Activated CD8-positive, alpha-beta T cell treated with anti-CD3 and anti-CD28 coated beads for 36 hours (primary cell): ENCODE measurements at regions not wholly inside any gene's neighbourhood (a gene's known extent, or its start where the extent isn't known, plus 50 kb on each side); places are given as distances from the start of the nearest gene placed in this dataset.

Experiments
- ATAC-seq: fragments of 200-7000 bp; cut with Tn5 transposase; one replicate; pipeline ENCODE4 v1.10.0; 2021; ENCODE audit warnings: mild to moderate bottlenecking, moderate library complexity
- CTCF ChIA-PET: fragments of 350-600 bp; sonication (Branson Sonifier 250); formaldehyde crosslinking; loops from one replicate; lab custom pipeline; 2021; ENCODE audit warnings: antibody characterized with exemption; lab: Charles Lee
- POLR2A ChIA-PET: fragments of 350-600 bp; sonication (Branson Sonifier 250); formaldehyde crosslinking; loops from one replicate; lab custom pipeline; 2021; ENCODE audit warnings: antibody characterized with exemption; lab: Charles Lee
- DNase-seq: peaks from one replicate; pipeline ENCODE4 v3.0.0-alpha.2; 2020
- H3K27ac Mint-ChIP-seq: one replicate; pipeline ENCODE4 v1.8.0; 2021; ENCODE audit warnings: mild to moderate bottlenecking, mixed read lengths
- H3K27me3 Mint-ChIP-seq: one replicate; pipeline ENCODE4 v1.8.0; 2021; ENCODE audit warnings: mixed read lengths
- H3K36me3 Mint-ChIP-seq: one replicate; pipeline ENCODE4 v1.8.0; 2021; ENCODE audit warnings: low read depth, mixed read lengths
- H3K4me1 Mint-ChIP-seq: one replicate; pipeline ENCODE4 v1.8.0; 2021; ENCODE audit warnings: low read depth, mixed read lengths
- H3K4me3 Mint-ChIP-seq: one replicate; pipeline ENCODE4 v1.8.0; 2021; ENCODE audit warnings: mild to moderate bottlenecking, moderate library complexity, mixed read lengths
- H3K9me3 Mint-ChIP-seq: one replicate; pipeline ENCODE4 v1.8.0; 2021; ENCODE audit warnings: mixed read lengths
- intact Hi-C: fragments of 100-400 bp; cut with micrococcal nuclease; formaldehyde crosslinking; loops from one replicate; pipeline ENCODE4 v1.10.0; 2022
- TF ChIP-seq, protein P1 (sequence below): fragments of 200-600 bp; IDR thresholded peaks from one replicate; pipeline ENCODE4 v1.8.0; 2022; ENCODE audit warnings: antibody characterized with exemption, mild to moderate bottlenecking

DNA sequence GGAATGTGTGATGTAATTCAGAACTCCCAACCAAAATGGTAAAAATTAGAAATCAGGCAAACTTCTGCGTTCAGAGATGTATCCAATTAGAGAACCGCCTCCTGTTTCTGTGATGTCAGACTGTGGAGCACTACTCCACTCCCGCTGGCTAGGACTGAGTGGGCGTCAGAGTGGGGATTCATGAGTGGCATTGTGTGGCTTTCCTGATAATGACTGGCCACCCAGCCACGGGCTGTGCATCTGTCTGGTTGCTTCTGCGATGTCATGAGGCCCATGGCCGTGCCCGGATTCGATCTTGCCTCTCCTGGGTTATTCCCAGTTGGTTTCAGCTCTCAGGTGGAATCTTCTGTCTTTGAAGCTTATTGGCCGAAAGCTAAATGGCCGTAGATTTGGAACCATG lies 87.1 kb upstream of the KCNA1 start:
- ATAC-seq (no peak), DNase-seq (no peak)
- intact Hi-C loops, result no loop called here
- peaks cover 1% of the 10 kb centered on the region for H3K36me3 Mint-ChIP-seq
- POLR2A ChIA-PET, result no interaction called here
- no peaks in the 10 kb centered on the region for H3K27me3 Mint-ChIP-seq
- no peaks in the 10 kb centered on the region for H3K9me3 Mint-ChIP-seq
- TF ChIP-seq, protein P1, sequence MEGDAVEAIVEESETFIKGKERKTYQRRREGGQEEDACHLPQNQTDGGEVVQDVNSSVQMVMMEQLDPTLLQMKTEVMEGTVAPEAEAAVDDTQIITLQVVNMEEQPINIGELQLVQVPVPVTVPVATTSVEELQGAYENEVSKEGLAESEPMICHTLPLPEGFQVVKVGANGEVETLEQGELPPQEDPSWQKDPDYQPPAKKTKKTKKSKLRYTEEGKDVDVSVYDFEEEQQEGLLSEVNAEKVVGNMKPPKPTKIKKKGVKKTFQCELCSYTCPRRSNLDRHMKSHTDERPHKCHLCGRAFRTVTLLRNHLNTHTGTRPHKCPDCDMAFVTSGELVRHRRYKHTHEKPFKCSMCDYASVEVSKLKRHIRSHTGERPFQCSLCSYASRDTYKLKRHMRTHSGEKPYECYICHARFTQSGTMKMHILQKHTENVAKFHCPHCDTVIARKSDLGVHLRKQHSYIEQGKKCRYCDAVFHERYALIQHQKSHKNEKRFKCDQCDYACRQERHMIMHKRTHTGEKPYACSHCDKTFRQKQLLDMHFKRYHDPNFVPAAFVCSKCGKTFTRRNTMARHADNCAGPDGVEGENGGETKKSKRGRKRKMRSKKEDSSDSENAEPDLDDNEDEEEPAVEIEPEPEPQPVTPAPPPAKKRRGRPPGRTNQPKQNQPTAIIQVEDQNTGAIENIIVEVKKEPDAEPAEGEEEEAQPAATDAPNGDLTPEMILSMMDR, result no peak
- H3K4me3 Mint-ChIP-seq, result no peak overlapping the region
- peaks cover 40% of the 10 kb centered on the region for H3K4me1 Mint-ChIP-seq
- no peak overlapping the region for H3K27ac Mint-ChIP-seq
- CTCF ChIA-PET, result interaction anchor here (1.0 kb wide), 1 partner anchor 25 kb away, joined by 3 read pairs; no protein-coding TSS in a partner anchor

DNA sequence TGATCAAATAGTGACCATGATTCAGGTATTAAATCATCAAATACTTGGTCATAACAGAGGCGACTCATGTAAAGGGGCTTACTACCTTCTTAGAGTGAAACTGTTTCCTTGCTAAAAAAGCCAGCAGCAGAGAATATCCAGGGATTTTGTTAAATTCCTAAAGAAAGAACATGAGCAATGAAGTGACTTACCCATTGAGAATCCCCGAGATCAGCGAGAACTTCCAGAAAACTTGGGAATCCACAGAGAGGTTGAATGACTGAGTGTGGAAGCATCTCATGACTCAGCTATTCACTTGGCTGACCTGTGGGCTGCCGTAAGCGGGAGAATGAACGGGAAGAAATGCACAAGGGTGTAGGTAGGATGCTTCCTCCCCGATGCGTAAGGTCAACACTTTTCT lies 85.3 kb upstream of the KCNA1 start:
- TF ChIP-seq, protein P1, result no peak
- POLR2A ChIA-PET, result no interaction called here
- CTCF ChIA-PET, result interaction anchor here (1.6 kb wide), 1 partner anchor 33 kb away, joined by 5 read pairs; no protein-coding TSS in a partner anchor
- ATAC-seq (no peak), DNase-seq (no peak)
- Mint-ChIP-seq H3K27ac (no peak overlapping the region), H3K36me3 (peaks cover 1% of the 10 kb centered on the region), H3K27me3 (no peaks in the 10 kb centered on the region), H3K4me1 (peaks cover 49% of the 10 kb centered on the region), H3K4me3 (no peak overlapping the region), H3K9me3 (no peaks in the 10 kb centered on the region)
- intact Hi-C loops, result no loop called here

DNA sequence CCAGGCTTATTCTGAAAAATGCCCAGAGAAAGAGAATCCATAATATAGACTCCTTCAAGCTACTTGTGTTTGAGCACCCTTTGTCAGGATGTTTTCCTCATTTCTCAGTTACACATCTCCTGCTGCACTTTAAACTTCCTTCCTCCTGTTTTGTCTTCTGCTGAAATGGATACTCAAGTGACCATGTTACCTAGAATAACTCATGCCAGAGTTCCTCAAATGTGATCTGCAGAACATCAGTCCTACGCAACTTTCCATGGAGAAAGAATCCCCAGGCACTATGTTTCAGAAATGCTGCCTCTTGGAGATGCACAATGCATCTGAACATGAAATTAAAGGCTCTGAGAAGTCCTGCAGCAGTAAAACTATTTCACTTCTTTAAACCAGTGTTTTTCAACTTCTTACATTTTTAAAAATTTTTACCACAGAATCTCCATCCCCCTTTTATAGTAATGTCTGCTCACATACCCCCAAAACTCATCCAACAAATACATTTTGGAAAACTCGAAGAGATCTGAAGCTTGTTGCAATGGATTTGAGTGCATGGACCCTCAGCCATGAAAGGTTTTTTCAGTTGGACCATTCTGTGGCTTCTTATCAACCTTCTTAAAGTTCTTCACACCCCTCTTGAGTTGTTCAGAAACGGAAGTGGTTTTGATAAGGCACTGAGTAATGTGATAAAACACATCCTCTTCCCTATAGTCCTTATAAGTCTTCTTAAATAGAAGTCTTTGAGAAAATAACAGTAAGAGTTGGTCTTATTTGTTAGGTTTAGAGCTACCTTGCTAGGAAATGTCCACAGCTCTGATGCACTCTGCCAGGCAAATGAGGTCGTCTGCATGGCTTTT lies 84.5 kb upstream of the KCNA1 start:
- Mint-ChIP-seq H3K27me3 (no peaks in the 10 kb centered on the region), H3K9me3 (no peaks in the 10 kb centered on the region), H3K4me3 (no peak overlapping the region), H3K27ac (peak overlapping the region; percentile 22), H3K4me1 (peaks cover 58% of the 10 kb centered on the region), H3K36me3 (peaks cover 1% of the 10 kb centered on the region)
- TF ChIP-seq, protein P1, result no peak
- ChIA-PET CTCF (interaction anchor here (1.6 kb wide), 1 partner anchor 32 kb away, joined by 5 read pairs; no protein-coding TSS in a partner anchor), POLR2A (interaction anchor here (1.0 kb wide), 1 partner anchor 9 kb away, joined by 3 read pairs; no protein-coding TSS in a partner anchor)
- intact Hi-C loops, result no loop called here
- ATAC-seq (peak; percentile 57), DNase-seq (no peak)

DNA sequence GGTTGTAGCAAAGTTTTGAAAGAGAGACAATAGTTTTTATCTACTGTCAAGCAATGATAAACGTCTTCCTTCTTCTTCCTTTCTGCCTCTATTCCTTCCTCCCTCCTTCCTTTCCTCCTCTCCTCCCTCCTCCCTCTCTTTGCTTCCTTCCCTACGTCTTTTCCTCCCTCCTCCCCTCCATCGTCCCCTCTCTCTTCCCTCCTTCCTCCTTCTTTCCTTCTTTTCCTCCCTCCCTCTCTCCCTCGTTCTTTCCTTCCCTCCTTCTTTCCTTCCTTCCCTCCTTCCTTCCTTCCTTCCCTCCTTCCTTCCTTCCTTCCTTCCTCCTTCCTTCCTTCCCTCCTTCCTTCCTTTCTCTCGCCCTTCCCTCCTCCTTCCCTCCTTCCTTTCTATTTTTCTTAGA lies 82.8 kb upstream of the KCNA1 start:
- ATAC-seq (no peak), DNase-seq (no peak)
- CTCF ChIA-PET, result interaction anchor here (1.2 kb wide), 1 partner anchor 28 kb away, joined by 4 read pairs; no protein-coding TSS in a partner anchor
- Mint-ChIP-seq H3K9me3 (no peaks in the 10 kb centered on the region), H3K4me3 (no peak overlapping the region), H3K4me1 (peaks cover 74% of the 10 kb centered on the region), H3K27me3 (no peaks in the 10 kb centered on the region), H3K36me3 (peaks cover 1% of the 10 kb centered on the region), H3K27ac (peak overlapping the region; percentile 1)
- POLR2A ChIA-PET, result no interaction called here
- intact Hi-C loops, result no loop called here
- TF ChIP-seq, protein P1, result no peak

DNA sequence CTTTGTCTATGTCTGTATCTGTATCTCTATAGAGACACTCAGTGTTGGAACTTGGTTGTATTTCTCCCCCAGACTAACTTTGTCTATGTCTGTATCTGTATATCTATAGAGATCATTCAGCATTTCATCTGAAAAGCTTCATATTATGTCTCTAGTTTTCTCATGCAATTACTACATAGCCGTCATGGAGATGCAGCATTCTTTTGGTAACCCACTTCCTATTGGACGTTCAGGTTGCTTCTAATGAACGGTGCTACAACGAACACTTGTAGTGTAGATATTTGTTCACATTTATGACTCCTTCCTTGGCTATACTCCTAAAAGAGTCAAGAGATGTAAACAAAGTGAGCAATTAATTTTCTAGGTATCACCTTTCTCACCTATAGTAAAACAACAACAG lies 81.5 kb upstream of the KCNA1 start:
- Mint-ChIP-seq H3K36me3 (no peaks in the 10 kb centered on the region), H3K4me3 (peak overlapping the region; percentile 81), H3K27ac (peak overlapping the region; percentile 92), H3K9me3 (peaks cover under 1% of the 10 kb centered on the region), H3K27me3 (no peaks in the 10 kb centered on the region), H3K4me1 (peaks cover 75% of the 10 kb centered on the region)
- TF ChIP-seq, protein P1, result no peak
- DNase-seq (no peak), ATAC-seq (no peak)
- CTCF ChIA-PET, result no interaction called here
- intact Hi-C loops, result no loop called here
- POLR2A ChIA-PET, result no interaction called here
